IMR-90 (cell line): ENCODE measurements at regions not wholly inside any gene's neighbourhood (a gene's known extent, or its start where the extent isn't known, plus 50 kb on each side); places are given as distances from the start of the nearest gene placed in this dataset.

Experiments used
- BHLHE40 ChIP-seq: fragments of 150-350 bp; IDR thresholded peaks from 2 replicates; pipeline ENCODE4 v1.6.1; 2016; ENCODE audit warnings: mild to moderate bottlenecking, low read depth, low read length
- CEBPB ChIP-seq: IDR thresholded peaks from 2 replicates; pipeline ENCODE4 v1.6.1; 2012; ENCODE audit warnings: low read depth, low read length, improper control_type of control experiment
- CHD1 ChIP-seq: IDR thresholded peaks from 2 replicates; pipeline ENCODE4 v1.6.1; 2012; ENCODE audit warnings: low read depth, low read length, improper control_type of control experiment
- FOS ChIP-seq: fragments of 150-350 bp; IDR thresholded peaks from 2 replicates; pipeline ENCODE4 v1.6.1; 2016; ENCODE audit warnings: low read depth, low read length
- MAFK ChIP-seq: IDR thresholded peaks from 2 replicates; pipeline ENCODE4 v1.6.1; 2012; ENCODE audit warnings: low read depth, low read length, improper control_type of control experiment
- MAZ ChIP-seq: IDR thresholded peaks from 2 replicates; pipeline ENCODE4 v1.6.1; 2012; ENCODE audit warnings: low read depth, mild to moderate bottlenecking, low read length, improper control_type of control experiment, moderate library complexity, borderline replicate concordance
- POLR2A ChIP-seq: IDR thresholded peaks from 2 replicates; pipeline ENCODE4 v1.6.1; 2012; ENCODE audit warnings: mild to moderate bottlenecking, low read depth, low read length
- RAD21 ChIP-seq: IDR thresholded peaks from 2 replicates; pipeline ENCODE4 v1.6.1; 2012; ENCODE audit warnings: low read length, improper control_type of control experiment
- RCOR1 ChIP-seq: IDR thresholded peaks from 2 replicates; pipeline ENCODE4 v1.6.1; 2012; ENCODE audit warnings: mild to moderate bottlenecking, low read length, improper control_type of control experiment; ENCODE audit not compliant: insufficient replicate concordance
- RFX5 ChIP-seq: IDR thresholded peaks from 2 replicates; pipeline ENCODE4 v1.8.0; 2012; ENCODE audit warnings: low read depth, mild to moderate bottlenecking, low read length, moderate library complexity
- SMC3 ChIP-seq: fragments of 150-350 bp; IDR thresholded peaks from 2 replicates; pipeline ENCODE4 v1.6.1; 2016; ENCODE audit warnings: low read depth, mild to moderate bottlenecking, antibody characterized with exemption, low read length, moderate library complexity
- TF ChIP-seq, protein P1 (sequence below): conservative IDR thresholded peaks from 2 replicates; pipeline ENCODE4 v1.5.1; 2012; ENCODE audit warnings: mild to moderate bottlenecking, low read depth, low read length, improper control_type of control experiment
- TF ChIP-seq, protein P2 (sequence below): fragments of 150-350 bp; IDR thresholded peaks from 2 replicates; pipeline ENCODE4 v1.6.1; 2017; ENCODE audit warnings: mild to moderate bottlenecking, antibody characterized with exemption, low read length, low read depth
- TF ChIP-seq, protein P3 (sequence below): fragments of 150-350 bp; IDR thresholded peaks from 2 replicates; pipeline ENCODE4 v1.6.1; 2016; ENCODE audit warnings: low read depth, mild to moderate bottlenecking, low read length, moderate library complexity, borderline replicate concordance

DNA sequence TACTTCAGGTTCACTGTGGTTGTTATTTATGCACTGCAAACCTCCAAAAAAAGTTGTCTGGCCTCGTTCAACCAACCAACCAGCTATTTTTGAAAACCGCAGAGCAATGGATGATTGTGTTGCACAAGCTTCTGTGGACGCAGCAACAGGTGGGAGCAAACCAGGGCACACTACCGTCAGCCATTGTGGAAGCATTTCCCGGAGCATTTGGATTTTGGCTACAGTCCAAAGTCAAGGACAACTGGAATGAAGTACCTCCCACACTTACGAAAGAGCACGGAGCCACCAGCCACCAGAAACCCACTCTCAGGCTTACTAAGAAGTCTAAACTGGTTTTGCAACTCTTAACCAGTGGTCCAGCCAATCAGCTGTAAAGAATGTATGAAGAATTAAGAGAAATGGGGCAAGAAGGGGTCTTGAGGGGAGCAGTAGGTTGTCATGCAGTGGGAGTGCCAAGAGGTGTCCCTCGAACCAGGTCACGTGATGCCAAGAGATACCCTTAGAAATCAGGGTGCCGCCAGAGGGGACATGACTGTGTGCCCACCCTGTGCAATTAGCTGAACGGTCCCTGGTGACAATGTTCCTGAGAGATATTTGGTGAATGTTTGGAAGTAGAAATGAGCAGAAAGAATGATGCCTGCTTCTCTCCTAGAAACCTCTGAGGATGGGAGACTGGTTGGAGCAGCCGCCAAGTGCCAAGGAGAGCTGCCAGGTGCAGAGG is 68.9 kb upstream of the PCSK6 start:
- TF ChIP-seq, protein P1, sequence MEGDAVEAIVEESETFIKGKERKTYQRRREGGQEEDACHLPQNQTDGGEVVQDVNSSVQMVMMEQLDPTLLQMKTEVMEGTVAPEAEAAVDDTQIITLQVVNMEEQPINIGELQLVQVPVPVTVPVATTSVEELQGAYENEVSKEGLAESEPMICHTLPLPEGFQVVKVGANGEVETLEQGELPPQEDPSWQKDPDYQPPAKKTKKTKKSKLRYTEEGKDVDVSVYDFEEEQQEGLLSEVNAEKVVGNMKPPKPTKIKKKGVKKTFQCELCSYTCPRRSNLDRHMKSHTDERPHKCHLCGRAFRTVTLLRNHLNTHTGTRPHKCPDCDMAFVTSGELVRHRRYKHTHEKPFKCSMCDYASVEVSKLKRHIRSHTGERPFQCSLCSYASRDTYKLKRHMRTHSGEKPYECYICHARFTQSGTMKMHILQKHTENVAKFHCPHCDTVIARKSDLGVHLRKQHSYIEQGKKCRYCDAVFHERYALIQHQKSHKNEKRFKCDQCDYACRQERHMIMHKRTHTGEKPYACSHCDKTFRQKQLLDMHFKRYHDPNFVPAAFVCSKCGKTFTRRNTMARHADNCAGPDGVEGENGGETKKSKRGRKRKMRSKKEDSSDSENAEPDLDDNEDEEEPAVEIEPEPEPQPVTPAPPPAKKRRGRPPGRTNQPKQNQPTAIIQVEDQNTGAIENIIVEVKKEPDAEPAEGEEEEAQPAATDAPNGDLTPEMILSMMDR, result no peak
- TF ChIP-seq MAFK (no peak), RAD21 (no peak), POLR2A (no peak), RFX5 (no peak), MAZ (no peak), RCOR1 (no peak), CEBPB (no peak), CHD1 (no peak), BHLHE40 (no peak), SMC3 (no peak), FOS (no peak)
- TF ChIP-seq, protein P2, sequence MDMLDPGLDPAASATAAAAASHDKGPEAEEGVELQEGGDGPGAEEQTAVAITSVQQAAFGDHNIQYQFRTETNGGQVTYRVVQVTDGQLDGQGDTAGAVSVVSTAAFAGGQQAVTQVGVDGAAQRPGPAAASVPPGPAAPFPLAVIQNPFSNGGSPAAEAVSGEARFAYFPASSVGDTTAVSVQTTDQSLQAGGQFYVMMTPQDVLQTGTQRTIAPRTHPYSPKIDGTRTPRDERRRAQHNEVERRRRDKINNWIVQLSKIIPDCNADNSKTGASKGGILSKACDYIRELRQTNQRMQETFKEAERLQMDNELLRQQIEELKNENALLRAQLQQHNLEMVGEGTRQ, result no peak
- TF ChIP-seq, protein P3, sequence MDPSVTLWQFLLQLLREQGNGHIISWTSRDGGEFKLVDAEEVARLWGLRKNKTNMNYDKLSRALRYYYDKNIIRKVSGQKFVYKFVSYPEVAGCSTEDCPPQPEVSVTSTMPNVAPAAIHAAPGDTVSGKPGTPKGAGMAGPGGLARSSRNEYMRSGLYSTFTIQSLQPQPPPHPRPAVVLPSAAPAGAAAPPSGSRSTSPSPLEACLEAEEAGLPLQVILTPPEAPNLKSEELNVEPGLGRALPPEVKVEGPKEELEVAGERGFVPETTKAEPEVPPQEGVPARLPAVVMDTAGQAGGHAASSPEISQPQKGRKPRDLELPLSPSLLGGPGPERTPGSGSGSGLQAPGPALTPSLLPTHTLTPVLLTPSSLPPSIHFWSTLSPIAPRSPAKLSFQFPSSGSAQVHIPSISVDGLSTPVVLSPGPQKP, result no peak
